GM18858 (cell line): ENCODE measurements at regions not wholly inside any gene's neighbourhood (a gene's known extent, or its start where the extent isn't known, plus 50 kb on each side); places are given as distances from the start of the nearest gene placed in this dataset.
"Not testable (repeated sequence)": the region's sequence is repeated elsewhere in the genome, so short reads cannot be mapped to it uniquely, and the experiment has no call there.

Experiments used
- ATAC-seq: cut with Tn5 transposase; IDR thresholded peaks from one replicate; pipeline ENCODE4 v1.9.1; 2021; ENCODE audit not compliant: unreplicated experiment

DNA sequence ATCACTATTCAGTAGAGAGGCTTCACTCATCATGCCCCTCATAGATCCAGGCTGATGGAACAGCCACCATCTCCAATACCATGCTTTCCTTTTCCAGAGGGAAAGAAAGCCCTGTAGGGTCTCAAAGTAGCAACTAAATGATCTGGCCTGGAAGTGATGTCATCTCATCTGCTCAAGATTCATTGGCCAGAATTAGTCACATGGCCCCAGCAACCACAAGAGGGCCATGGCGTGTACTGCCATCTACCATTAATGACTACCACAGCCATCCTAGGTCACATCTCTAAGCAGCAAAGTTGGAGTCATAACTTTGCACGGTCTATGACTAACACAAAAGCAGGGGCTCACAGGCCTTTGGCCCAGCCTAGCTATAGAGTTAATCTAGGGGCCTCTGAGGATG lies 194.8 kb downstream of the KIT start:
- ATAC-seq: no peak

DNA sequence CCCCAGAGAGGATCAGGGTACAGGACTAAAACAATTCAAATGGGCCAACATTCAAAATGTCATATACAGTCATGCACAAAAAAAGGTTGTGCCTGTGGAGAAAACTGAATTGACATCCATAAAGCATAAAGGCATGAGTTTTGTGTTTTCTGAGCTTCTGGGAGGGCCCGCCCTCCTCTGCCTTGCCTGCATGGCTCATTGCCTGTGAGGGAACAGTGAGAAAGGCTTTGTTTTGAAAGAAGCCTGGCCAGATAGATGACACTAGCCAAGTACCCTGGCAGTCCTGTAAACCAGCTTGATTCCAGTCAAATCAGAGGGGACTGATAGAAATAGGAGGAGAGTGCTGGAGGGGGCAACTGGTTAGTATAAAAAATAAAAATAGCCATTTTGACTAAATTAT lies 194.3 kb downstream of the KIT start:
- no peak for ATAC-seq

DNA sequence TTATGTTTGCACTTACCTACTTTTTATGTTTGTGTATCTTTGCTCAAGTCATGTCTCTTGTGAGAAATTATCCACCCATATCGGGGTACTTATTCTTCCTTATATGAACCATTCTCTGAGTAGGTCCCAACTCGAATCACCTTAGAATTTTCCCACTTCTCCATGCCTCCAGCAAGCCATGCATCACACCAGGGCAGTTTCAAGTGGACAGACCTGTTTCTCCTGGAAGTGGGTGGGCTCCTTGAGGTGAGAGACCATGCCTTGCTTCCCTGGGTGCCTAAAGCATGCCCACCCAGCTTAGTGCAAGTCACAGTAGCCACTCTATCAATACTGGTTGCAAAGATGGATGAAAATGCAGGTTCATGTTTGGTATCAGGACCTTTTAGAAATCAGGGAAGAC lies 187.2 kb downstream of the KIT start:
- no peak for ATAC-seq

DNA sequence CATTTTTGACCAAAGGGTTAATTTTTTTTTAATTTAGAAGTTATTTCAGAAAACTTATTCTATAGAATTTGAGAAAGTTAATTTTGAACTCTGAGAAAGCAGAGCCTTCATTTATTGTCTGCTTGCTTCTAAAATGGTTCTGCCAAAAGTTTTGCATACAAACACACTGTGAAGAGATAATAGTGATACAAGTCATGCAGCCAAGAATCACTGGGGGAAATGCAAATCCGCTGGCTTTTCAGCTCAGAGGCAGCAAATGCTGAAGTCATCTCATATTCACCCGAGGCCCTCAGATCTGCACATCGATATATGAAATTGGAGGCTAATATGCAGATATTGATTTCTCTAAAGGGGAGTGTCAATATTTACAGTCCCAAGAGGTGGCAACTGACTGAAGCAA lies 186.2 kb downstream of the KIT start:
- ATAC-seq: no peak

DNA sequence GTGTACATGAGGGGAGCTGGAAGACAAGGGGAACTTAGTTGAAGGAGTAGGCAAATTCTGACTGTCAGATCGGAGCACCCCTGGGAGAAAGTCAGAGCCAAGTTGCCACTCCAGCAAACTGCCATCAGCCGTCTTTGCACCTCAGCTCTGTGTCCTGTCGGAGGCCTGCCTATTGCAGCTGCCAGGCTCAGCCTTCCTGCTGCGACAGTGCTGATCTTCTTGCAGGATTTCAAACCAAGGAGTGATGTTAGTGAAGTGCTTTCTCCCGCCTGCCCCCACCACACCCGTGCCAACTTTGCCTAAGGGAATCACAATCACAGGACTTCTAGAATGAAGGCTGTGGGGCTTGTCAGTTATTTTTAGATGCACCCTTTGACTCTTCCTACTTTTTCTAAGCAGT lies 185.3 kb downstream of the KIT start:
- ATAC-seq: no peak

DNA sequence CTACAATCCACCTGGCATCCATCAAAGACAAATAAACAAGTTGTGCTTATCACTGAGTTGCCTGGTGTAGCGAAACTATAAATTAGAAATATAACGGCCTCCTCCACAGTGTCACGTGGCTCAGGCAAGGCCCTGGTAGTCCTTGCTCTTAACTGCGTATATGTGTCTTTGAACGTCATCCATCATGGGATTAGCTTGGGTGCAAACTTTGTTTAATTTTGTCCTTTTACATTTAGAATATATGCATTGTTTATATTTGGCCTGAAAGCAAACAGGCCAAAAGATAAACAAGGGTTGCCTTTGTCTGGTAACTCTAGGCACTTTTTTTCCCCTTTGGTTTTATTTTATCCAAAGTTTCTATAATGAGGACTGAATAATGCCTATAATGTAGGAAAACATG lies 184.9 kb downstream of the KIT start:
- no peak for ATAC-seq

DNA sequence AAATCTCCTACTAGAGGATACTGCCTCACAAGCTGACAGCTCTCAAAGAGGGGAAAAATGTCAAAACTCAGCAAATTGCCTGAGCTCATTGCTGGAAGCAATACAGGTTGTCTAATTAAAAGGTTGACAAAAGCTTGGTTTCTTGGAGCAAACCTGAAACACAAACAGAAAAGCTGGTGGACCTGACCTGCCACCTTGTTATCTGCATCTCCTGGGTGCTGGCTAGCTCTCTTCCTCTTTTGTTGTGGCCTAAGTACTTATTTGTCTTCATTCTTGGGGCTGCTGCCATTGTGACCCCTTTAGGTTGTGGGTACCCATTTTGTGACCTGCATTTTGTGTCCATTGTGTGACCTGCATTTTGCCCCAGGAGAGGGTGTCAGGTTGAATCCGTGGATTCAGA lies 184.5 kb downstream of the KIT start:
- ATAC-seq: no peak

DNA sequence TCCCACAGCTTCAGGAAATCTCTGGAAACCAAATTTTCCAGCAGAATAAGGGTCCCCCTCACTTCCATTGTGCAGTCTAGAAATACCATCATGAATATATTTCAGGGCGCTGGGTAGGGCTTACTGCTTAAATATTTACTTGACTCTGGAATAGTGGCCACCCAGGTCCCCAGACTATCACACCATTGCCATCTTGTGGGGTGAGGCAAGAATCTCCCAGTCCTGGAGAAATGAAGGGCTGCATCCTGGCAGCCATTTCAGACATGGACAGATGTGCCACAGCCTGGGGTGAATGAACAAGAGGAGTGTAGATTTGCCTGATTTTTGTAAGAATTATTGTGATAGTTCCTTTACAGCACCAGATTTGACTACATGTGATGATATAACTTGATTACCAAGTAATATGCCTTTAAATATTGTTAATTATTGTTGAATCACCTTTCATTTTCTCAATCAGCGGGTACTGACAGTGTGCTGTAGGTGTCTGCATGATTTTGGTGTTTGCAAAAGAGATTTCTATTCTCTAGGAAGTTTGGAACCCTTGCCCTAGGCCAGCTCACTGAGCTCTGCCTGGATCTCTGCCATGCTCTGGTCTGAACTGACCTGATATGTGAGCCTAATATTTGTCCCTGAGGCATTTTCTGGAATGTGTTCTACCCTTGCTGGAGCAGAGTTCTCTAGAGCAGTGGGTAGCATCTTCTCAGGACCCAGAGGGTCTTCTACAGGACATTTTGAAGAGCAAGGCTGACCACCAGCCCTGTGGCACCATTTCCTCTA lies 183.4 kb downstream of the KIT start:
- no peak for ATAC-seq

DNA sequence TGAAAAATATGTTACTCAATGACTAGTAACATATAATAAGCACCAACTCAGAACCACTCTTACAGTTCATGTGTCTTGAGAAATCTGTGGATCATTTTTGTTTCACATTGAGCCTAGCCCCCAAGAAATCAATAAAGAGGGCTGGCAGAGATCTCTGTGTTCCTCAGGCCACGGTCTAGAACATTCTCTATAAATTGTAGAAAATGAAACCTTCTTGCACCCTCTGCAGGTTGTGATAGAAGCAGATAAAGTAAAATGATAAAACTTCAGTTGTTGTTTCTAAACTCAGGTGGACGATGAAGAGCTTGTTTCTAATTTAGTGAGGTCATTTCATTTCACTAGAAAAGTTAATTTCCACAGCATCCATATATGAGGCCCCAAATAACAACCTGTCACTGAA lies 182.7 kb downstream of the KIT start:
- no peak for ATAC-seq

DNA sequence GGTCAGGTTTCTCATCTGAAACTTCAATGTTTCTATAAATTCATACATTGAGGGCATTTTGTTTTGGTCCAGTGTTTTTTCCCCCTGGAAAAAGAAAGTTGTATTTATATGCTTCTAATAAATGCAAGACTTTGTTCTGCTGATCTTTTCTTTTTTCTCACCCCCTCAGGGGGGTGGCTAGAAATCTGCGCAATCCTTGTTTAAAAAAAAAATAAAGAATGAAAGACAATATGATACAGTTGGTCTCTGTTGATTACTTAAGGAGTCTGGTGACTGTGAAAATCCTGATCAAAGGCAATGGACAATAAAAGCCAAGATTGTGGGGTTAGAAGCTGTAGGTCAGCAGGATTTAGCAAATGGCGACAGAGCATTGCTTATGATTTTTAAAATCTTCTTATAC lies 180.5 kb downstream of the KIT start:
- no peak for ATAC-seq

DNA sequence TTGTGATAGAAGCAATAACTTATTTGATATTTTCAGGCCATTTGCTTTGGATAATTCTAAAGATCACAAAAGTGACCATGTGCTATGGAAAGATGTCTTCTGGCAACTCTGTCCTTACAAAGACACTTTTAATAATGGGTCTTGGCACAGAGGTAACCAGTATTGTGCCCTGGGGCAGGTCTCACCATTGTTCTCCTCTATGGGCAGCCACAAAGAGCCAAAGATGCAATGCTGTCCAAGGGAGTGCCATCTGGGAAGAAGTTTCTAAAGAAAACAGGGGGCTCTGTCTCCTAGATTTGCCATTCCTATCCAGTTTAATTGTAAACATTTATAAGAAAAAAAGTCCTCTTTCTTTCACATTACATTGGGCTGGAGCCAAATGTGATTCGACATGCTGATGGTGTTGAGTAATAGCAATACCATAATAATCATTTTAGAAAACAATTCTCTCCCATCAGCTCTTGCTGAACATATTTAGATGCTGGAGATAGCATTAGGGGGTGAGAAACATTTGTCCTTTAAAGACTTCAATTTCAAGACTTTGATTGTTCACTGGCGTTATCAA lies 179.9 kb downstream of the KIT start:
- no peak for ATAC-seq

DNA sequence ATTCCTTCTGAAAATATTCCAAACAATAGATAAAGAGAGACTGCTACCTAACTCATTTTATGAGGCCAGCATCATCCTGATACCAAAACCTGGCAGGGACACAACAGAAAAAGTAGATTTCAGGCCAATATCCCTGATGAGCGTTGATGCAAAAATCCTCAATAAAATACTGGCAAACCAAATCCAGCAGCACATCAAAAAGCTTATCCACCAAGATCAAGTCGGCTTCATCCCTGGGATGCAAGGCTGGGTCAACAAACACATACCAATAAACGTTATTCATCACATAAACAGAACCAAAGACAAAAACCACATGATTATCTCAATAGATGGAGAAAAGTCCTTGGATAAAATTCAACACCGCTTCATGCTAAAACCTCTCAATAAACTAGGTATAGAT lies 170.6 kb downstream of the KIT start:
- ATAC-seq: not testable (repeated sequence)

DNA sequence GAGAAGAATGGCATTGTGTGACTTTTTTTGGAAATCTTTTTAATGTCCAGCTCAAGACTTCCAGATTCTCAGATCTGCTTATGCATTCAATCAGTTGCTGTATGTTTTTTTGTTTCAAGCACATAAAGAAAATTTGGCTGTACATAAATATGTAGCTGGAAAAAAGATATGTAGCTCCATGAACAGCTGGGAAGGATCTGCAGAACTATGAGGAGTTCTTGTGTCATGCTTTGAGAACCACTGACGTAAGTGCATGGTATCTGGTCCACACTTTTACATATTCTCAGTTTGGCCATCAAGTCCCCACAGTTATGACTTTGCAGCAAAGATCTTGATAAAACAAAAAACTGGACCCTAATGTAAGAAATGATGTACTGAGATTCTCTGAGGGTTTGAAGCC lies 165.9 kb downstream of the KIT start:
- no peak for ATAC-seq

DNA sequence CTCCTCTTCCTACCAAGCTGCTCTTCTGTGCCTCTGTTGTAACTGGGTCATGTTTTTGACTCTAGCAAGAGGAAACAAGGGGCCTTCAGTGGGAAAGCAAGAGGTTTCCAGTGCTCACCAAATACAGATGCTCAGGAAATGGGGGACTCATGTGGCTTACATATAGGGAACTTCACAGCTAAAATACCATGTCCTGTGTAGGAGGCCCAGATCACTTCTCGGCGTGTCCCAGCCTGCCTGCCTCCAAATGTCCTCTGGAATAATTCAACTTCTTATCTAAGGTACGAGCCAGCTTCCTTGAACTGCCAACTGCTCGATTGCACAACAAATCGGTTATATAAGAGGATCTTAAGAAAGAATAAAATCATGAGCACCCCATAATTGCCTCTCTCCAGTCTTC lies 161.3 kb downstream of the KIT start:
- no peak for ATAC-seq

DNA sequence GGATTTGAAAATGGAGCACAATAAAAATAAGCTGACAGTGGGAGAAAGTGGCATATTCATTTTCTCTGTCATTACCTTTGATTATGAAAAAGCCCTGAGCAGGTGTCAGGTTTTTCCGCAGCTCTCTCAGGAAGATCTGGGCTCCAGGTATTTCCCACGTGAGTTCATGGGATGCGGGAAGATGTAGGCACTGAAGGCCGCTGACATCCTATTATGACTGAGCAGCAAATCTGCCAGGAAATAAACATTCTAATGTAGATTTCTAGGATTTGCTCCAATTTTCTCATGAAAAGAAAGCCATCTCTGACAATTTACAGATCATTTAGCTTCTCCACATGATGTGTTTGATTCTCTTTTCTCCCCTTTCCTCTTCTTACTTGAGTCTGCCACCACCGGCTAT lies 160.7 kb downstream of the KIT start:
- ATAC-seq: no peak

DNA sequence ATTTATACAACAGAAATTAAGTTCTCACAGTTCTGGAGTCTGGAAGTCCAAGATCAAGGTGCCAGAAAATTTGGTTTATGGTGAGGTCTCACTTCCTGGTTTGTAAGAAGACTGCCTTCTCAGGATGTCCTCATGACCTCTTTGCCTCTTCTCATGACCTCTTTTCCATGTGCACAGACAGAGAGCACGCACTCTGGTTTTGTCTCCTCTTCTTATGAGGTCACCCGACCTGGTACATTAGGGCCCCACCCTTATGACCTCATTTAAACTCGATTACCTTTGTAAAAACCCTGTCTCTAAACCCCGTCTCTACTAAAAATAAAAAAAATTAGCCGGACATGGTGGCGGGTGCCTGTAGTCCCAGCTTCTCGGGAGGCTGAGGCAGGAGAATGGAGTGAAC lies 155.9 kb downstream of the KIT start:
- no peak for ATAC-seq

DNA sequence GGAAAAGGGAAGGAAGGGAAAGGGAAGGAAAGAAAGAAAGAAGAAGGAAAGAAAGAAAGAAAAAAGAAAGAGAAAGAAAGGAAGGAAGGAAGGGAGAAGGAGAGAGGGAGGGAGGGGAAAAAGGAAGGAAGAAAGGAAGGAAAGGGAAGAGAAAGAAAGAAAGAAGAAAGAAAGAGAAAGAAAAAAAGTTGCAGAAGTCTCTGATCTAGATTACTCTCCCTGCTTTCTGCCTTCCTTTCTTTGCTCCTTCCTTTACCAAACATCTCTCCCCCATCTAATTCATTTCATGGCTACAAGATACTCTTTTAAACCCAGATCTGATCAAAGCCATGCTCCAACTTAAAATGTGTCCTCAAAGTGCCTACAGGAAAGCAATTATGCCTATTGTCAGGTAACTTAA lies 148.6 kb downstream of the KIT start:
- no peak for ATAC-seq

DNA sequence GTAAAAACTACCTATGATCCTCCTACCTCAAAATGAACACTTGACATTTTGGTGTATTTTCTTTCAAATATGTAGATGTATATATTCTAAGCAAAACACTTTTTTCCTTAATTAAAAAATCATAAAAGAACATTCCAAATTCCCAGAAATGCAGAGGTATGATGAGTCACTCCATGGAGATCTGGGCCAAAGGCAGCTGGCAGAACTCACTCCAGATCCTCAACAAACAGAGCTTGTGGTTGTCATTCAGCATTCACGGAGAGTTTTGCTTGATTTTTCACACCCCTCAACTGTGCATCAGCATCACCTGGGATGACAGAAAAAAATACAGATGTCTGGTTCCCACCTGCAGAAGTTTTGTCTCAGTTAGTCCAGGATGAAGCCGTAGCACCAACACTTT lies 144.6 kb downstream of the KIT start:
- no peak for ATAC-seq

DNA sequence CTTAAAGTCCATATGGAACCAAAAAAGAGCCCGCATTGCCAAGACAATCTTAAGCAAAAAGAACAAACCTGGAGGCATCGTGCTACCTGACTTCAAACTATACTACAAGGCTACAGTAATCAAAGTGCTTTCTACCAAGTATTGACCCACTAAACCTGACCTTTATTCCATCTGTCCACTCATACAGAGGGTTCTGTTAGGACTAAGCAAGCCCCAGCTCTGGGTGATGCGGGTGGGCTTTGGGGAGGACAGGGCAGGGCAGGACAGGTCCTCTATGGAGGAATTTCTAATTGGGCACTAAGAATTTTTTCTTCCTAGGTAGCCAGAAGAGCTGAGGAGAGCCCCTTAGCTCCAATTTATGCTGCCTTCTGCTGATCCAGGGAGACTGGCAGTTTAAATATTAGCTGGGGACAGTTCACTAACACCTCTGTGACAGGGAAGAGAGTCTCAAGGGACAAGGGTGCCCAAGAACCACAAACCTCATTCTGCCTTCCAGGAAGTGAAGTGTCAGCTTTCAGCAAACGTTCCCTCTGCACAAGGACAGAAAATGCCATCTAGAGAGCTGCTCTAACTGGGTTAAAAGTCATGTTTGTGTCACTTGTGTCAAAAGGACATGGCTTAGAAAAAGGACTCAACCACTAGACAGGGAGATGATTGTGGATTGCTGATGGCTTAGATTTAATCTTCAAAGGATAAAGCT lies 143.2 kb downstream of the KIT start:
- no peak for ATAC-seq

DNA sequence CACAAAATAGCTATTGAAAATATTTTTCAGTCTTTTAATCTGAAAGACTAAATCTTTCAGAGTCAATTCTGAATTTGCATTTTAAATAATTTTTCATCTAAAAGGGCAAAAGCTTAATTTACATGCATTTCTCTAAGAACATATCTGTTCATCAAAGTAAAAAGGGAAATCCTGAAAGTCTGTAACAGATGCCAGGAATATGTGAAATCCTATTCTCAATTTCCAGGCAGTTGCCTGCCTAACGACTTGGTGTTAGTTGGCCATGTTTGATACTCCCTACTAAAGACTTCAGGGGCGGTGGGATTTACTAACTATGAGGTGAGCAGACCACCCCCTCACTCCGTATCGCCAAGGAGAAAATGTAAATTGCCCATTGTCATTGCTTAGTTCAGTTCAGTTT lies 136.8 kb downstream of the KIT start:
- ATAC-seq: no peak

DNA sequence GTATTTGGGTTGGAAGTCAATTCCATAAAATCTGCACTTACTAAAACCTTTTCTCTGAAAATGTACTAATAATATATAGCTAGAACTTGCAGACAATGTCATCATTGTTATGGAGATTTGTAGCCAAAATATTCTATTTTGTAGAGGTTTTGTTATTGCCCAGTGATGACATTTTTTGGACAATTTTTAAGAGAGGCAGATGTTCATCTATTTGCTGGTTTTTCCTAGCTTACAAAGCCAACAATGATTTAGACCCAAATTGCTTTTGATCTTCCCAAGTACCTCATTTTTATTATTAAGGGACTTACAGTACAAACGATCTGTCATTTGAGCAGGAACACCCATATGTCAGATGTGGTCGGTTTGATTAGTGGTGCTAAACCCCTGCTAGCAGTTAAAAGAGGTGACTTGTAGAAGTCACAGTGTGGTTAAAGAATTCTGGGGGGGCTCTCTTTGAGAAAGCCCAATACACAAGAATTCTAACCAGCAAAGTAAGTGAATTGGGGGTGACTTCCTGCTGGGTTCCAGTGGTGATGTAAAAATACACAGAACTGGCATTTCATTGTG lies 136.2 kb downstream of the KIT start:
- ATAC-seq: no peak
